Smooth muscle cell (in vitro differentiated cells): ENCODE measurements at regions not wholly inside any gene's neighbourhood (a gene's known extent, or its start where the extent isn't known, plus 50 kb on each side); places are given as distances from the start of the nearest gene placed in this dataset.
A peak's percentile ranks its signal among the peaks of the same experiment; 100 is the strongest.

Experiments
- DNase-seq: peaks from one replicate; lab custom pipeline; 2025; ENCODE audit not compliant: unreplicated experiment; lab: John Stamatoyannopoulos, UW
- H2AFZ ChIP-seq: fragments of 200-600 bp; sonication (generic); 2 replicates; pipeline ENCODE4 v1.6.0; 2016; ENCODE audit warnings: antibody characterized with exemption, low read depth, mild to moderate bottlenecking
- H3F3A ChIP-seq: fragments of 200-600 bp; sonication (generic); 2 replicates; pipeline ENCODE4 v1.6.0; 2017; ENCODE audit warnings: antibody characterized with exemption, low read depth
- H3K27ac ChIP-seq: fragments of 200-600 bp; sonication (generic); 2 replicates; pipeline ENCODE4 v1.5.1; 2016; ENCODE audit warnings: low read depth, mild to moderate bottlenecking
- H3K27me3 ChIP-seq: fragments of 200-600 bp; sonication (generic); 2 replicates; pipeline ENCODE4 v1.6.1; 2016; ENCODE audit warnings: low read depth, mild to moderate bottlenecking
- H3K36me3 ChIP-seq: fragments of 200-600 bp; sonication (generic); 2 replicates; pipeline ENCODE4 v1.5.1; 2016; ENCODE audit warnings: low read depth
- H3K4me1 ChIP-seq: fragments of 200-600 bp; sonication (generic); 2 replicates; pipeline ENCODE4 v1.5.1; 2016; ENCODE audit warnings: low read depth
- H3K4me2 ChIP-seq: fragments of 200-600 bp; sonication (generic); 2 replicates; pipeline ENCODE4 v1.6.0; 2016; ENCODE audit warnings: mild to moderate bottlenecking
- H3K4me3 ChIP-seq: fragments of 200-600 bp; sonication (generic); 2 replicates; pipeline ENCODE4 v1.5.1; 2016; ENCODE audit warnings: mild to moderate bottlenecking
- H3K79me2 ChIP-seq: fragments of 200-600 bp; sonication (generic); 2 replicates; pipeline ENCODE4 v1.6.0; 2016; ENCODE audit warnings: low read depth, mild to moderate bottlenecking
- H3K9ac ChIP-seq: fragments of 200-600 bp; sonication (generic); 2 replicates; pipeline ENCODE4 v1.6.0; 2016; ENCODE audit warnings: low read depth
- H3K9me3 ChIP-seq: fragments of 200-600 bp; sonication (generic); replicated peaks from 2 replicates; pipeline ENCODE4 v1.5.1; 2016; ENCODE audit warnings: low read depth
- H4K20me1 ChIP-seq: fragments of 200-600 bp; sonication (generic); 2 replicates; pipeline ENCODE4 v1.6.0; 2016; ENCODE audit warnings: low read depth
- CTCF ChIP-seq: fragments of 200-600 bp; sonication (generic); IDR thresholded peaks from 2 replicates; pipeline ENCODE4 v1.5.1; 2017; ENCODE audit warnings: borderline replicate concordance, mild to moderate bottlenecking, antibody characterized with exemption; ENCODE audit not compliant: insufficient read depth, poor library complexity, severe bottlenecking
- WGBS: methylation state at CpG from one replicate; pipeline ENCODE4 v1.1.7; 2016; ENCODE audit warnings: low lambda C conversion rate; 5-methylcytosine and 5-hydroxymethylcytosine counted together

GRCh38 chr2:193806088-193806774, 1611.5 kb upstream of the TMEFF2 start:
- Histone ChIP-seq H3K9ac (no peak overlapping the region), H3K9me3 (no peaks in the 10 kb centered on the region), H3K4me1 (no peaks in the 10 kb centered on the region), H3K27ac (no peak overlapping the region), H3K36me3 (no peaks in the 10 kb centered on the region), H3K4me3 (no peak overlapping the region), H3F3A (no peaks in the 10 kb centered on the region), H2AFZ (no peak overlapping the region), H4K20me1 (no peaks in the 10 kb centered on the region), H3K79me2 (no peaks in the 10 kb centered on the region), H3K4me2 (no peak overlapping the region), H3K27me3 (no peaks in the 10 kb centered on the region)
- TF ChIP-seq CTCF = no peak
- WGBS = 90% methylated on average over 6 of the region's 6 CpGs
- DNase-seq = no peak

- H3F3A ChIP-seq = no peaks in the 10 kb centered on the region
- H3K4me2 ChIP-seq = no peak overlapping the region
- H3K27ac ChIP-seq = no peak overlapping the region
- TF ChIP-seq CTCF = no peak
- H3K79me2 ChIP-seq = no peaks in the 10 kb centered on the region
- no peaks in the 10 kb centered on the region for H3K4me1 ChIP-seq
- no peaks in the 10 kb centered on the region for H3K36me3 ChIP-seq
- H4K20me1 ChIP-seq = no peaks in the 10 kb centered on the region
- 93% methylated on average over 1 of the region's 1 CpG for WGBS
- DNase-seq = no peak
- H3K9ac ChIP-seq = no peak overlapping the region
- no peak overlapping the region for H3K4me3 ChIP-seq
- no peaks in the 10 kb centered on the region for H3K9me3 ChIP-seq
- H3K27me3 ChIP-seq = no peaks in the 10 kb centered on the region
- H2AFZ ChIP-seq = no peak overlapping the region
Observed at GRCh38 chr2:193796847-193797246, 1602.1 kb upstream of the TMEFF2 start.

GRCh38 chr2:193793914-193794313, 1599.2 kb upstream of the TMEFF2 start:
- no peaks in the 10 kb centered on the region for H4K20me1 ChIP-seq
- H3F3A ChIP-seq = no peaks in the 10 kb centered on the region
- no peaks in the 10 kb centered on the region for H3K27me3 ChIP-seq
- no peaks in the 10 kb centered on the region for H3K36me3 ChIP-seq
- no peak for TF ChIP-seq CTCF
- no peaks in the 10 kb centered on the region for H3K4me1 ChIP-seq
- no peak overlapping the region for H3K9ac ChIP-seq
- H3K4me3 ChIP-seq = no peak overlapping the region
- no peak for DNase-seq
- 48% methylated on average over 6 of the region's 6 CpGs for WGBS
- H3K27ac ChIP-seq = peak overlapping the region; percentile 59
- peak overlapping the region; percentile 53 for H3K4me2 ChIP-seq
- no peaks in the 10 kb centered on the region for H3K79me2 ChIP-seq
- H3K9me3 ChIP-seq = no peaks in the 10 kb centered on the region
- H2AFZ ChIP-seq = peak overlapping the region; percentile 67

GRCh38 chr2:193783681-193784080, 1588.9 kb upstream of the TMEFF2 start:
- Histone ChIP-seq H3K27ac (no peak overlapping the region), H2AFZ (no peak overlapping the region), H3K9me3 (no peaks in the 10 kb centered on the region), H3K4me2 (no peak overlapping the region), H3K36me3 (no peaks in the 10 kb centered on the region), H3K4me3 (no peak overlapping the region), H3K9ac (no peak overlapping the region), H4K20me1 (no peaks in the 10 kb centered on the region), H3K4me1 (no peaks in the 10 kb centered on the region), H3K79me2 (no peaks in the 10 kb centered on the region), H3F3A (no peaks in the 10 kb centered on the region), H3K27me3 (no peaks in the 10 kb centered on the region)
- WGBS = 76% methylated on average over 2 of the region's 2 CpGs
- DNase-seq = no peak
- TF ChIP-seq CTCF = no peak
